Neural crest cell (in vitro differentiated cells): ENCODE measurements at regions not wholly inside any gene's neighbourhood (a gene's known extent, or its start where the extent isn't known, plus 50 kb on each side); places are given as distances from the start of the nearest gene placed in this dataset.

Source experiments
- DNase-seq: peaks from one replicate; pipeline ENCODE4 v3.0.0; 2021; ENCODE audit warnings: low read depth, mixed read lengths, low spot score
- H3K27ac Mint-ChIP-seq: one replicate; pipeline ENCODE4 v1.8.0; 2021; ENCODE audit warnings: mild to moderate bottlenecking, mixed read lengths; ENCODE audit not compliant: unreplicated experiment
- H3K27me3 Mint-ChIP-seq: 2 replicates; pipeline ENCODE4 v1.8.0; 2021; ENCODE audit warnings: low read depth, mild to moderate bottlenecking, mixed read lengths
- H3K36me3 Mint-ChIP-seq: 2 replicates; pipeline ENCODE4 v1.8.0; 2021; ENCODE audit warnings: low read depth, mild to moderate bottlenecking, mixed read lengths
- H3K4me1 Mint-ChIP-seq: 2 replicates; pipeline ENCODE4 v1.8.0; 2021; ENCODE audit warnings: mixed read lengths
- H3K4me3 Mint-ChIP-seq: one replicate; pipeline ENCODE4 v1.8.0; 2021; ENCODE audit warnings: mild to moderate bottlenecking, mixed read lengths
- H3K9me3 Mint-ChIP-seq: 2 replicates; pipeline ENCODE4 v1.8.0; 2021; ENCODE audit warnings: mixed read lengths
- CTCF ChIP-seq: fragments of 200-600 bp; sonication (generic); conservative IDR thresholded peaks from 2 replicates; pipeline ENCODE4 v1.5.0; 2021; ENCODE audit warnings: antibody characterized with exemption, mild to moderate bottlenecking

GRCh38 chr4:114076899-114077570 lies 97.6 kb upstream of the ARSJ start:
- peaks cover 5% of the 10 kb centered on the region for H3K9me3 Mint-ChIP-seq

DNA sequence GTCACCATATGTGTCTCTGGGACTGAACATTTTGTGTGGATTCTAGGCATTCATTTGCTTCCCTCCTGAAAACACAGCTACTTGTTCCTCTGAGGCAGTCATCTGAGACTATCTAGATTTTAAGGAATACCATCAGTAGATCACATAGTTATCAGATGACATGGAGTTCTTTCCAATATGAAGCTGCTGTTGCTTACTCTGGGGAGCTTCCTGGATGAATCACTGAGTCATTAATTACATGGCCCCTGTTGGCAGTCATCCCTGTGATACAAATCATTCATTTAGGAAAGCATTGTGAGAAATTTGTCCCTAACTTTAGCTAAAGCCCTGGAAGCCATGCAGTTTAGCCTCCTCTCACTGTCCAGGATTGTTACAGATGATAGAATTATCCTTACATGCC lies 98.2 kb upstream of the ARSJ start:
- H3K4me1 Mint-ChIP-seq, result no peaks in the 10 kb centered on the region
- no peak overlapping the region for H3K27ac Mint-ChIP-seq
- H3K4me3 Mint-ChIP-seq, result no peak overlapping the region
- no peak for DNase-seq
- no peaks in the 10 kb centered on the region for H3K27me3 Mint-ChIP-seq
- no peak for TF ChIP-seq CTCF
- H3K36me3 Mint-ChIP-seq, result no peaks in the 10 kb centered on the region
- H3K9me3 Mint-ChIP-seq, result peaks cover 5% of the 10 kb centered on the region

More at GRCh38 chr4:114076899-114077570, 97.6 kb upstream of the ARSJ start:
- Mint-ChIP-seq H3K4me1 (no peaks in the 10 kb centered on the region), H3K4me3 (no peak overlapping the region), H3K36me3 (no peaks in the 10 kb centered on the region), H3K27ac (no peak overlapping the region), H3K27me3 (no peaks in the 10 kb centered on the region)
- TF ChIP-seq CTCF, result no peak
- DNase-seq, result no peak

GRCh38 chr4:114078636-114079035 lies 99.2 kb upstream of the ARSJ start:
- no peak for DNase-seq
- no peak overlapping the region for H3K4me3 Mint-ChIP-seq
- H3K9me3 Mint-ChIP-seq, result peaks cover 5% of the 10 kb centered on the region
- no peaks in the 10 kb centered on the region for H3K36me3 Mint-ChIP-seq
- no peaks in the 10 kb centered on the region for H3K4me1 Mint-ChIP-seq
- no peaks in the 10 kb centered on the region for H3K27me3 Mint-ChIP-seq
- no peak overlapping the region for H3K27ac Mint-ChIP-seq
- no peak for TF ChIP-seq CTCF

DNA sequence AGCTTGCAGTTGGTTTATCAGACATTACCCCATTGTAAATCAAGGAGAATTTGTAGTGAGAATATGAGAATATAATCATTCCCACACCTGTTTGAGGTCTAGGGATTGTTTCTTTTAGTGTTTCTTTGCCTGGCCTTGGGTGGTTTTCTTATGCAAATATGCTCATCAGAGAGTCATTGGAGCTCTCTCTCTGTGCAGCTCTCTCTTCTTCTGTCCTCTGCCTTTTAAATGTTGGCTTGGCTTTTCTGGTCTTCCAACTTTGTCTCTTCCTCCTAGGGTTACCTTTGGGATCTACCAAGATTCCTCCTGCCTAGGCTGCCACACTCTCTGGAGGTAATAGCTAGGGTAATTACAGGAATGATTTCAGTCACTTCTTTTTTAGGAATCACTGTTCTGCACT lies 102.3 kb upstream of the ARSJ start:
- H3K36me3 Mint-ChIP-seq, result no peaks in the 10 kb centered on the region
- H3K27ac Mint-ChIP-seq, result no peak overlapping the region
- no peaks in the 10 kb centered on the region for H3K27me3 Mint-ChIP-seq
- no peak for TF ChIP-seq CTCF
- H3K4me3 Mint-ChIP-seq, result no peak overlapping the region
- DNase-seq, result no peak
- H3K9me3 Mint-ChIP-seq, result no peaks in the 10 kb centered on the region
- H3K4me1 Mint-ChIP-seq, result no peaks in the 10 kb centered on the region

GRCh38 chr4:114082348-114082747 lies 102.9 kb upstream of the ARSJ start:
- no peaks in the 10 kb centered on the region for H3K4me1 Mint-ChIP-seq
- H3K4me3 Mint-ChIP-seq, result no peak overlapping the region
- H3K27me3 Mint-ChIP-seq, result no peaks in the 10 kb centered on the region
- no peaks in the 10 kb centered on the region for H3K9me3 Mint-ChIP-seq
- no peak overlapping the region for H3K27ac Mint-ChIP-seq
- no peak for DNase-seq
- H3K36me3 Mint-ChIP-seq, result no peaks in the 10 kb centered on the region
- TF ChIP-seq CTCF, result no peak
